HG03565 (cell line): ENCODE measurements at regions not wholly inside any gene's neighbourhood (a gene's known extent, or its start where the extent isn't known, plus 50 kb on each side); places are given as distances from the start of the nearest gene placed in this dataset.

Experiments used
- ATAC-seq: cut with Tn5 transposase; IDR thresholded peaks from one replicate; pipeline ENCODE4 v1.9.1; 2021; ENCODE audit warnings: mild to moderate bottlenecking, moderate library complexity; ENCODE audit not compliant: unreplicated experiment

DNA sequence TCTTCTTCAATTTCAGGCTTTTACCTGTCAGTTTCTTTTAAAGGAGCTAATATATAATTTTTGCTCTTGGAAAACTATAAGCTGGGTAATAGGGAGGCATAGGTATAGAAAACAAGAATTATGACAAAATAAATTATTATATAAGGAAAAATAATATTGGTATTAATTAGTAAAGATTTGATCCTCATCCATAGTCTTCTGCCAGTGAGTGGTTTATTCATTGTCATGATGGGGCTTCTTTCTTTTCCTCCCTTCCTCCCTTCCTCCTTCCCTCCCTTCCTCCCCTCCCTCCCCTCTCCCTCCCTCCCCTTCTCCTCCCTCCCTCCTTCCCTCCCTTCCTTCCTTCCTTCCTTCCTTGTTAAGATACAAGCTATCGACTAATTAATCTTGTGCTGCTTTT lies 698.6 kb downstream of the SORCS3 start:
- no peak for ATAC-seq

DNA sequence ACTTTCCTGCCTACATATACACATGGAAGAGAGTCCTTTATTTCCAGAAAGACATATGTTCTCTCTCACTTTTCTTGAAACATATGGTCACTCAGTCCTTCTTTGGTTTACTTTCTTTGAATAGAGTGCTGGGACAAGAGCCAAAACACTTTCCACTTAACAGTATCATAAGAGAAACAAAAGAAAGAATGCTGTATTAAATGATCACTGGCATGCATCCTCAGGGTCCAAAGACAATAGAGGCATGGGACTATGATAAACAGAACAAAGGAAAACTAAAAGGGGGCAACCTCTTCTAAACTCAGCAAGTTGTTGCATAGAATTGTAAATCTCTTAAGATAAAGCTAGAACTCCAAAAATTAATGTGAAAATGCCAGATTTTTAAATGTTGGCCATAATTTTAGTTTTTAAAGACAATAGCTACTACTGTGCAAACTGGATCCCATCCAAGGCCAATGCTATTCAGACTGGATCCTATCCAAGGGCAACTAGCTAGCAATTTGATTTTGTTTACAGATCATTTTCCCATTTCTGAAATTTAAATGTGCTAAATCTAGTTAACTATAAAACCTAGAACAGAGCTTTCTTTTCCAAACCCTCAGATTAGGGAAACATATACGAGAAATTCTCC lies 687.5 kb downstream of the SORCS3 start:
- ATAC-seq, result no peak
